Natural killer cell (primary cell): ENCODE measurements at regions not wholly inside any gene's neighbourhood (a gene's known extent, or its start where the extent isn't known, plus 50 kb on each side); places are given as distances from the start of the nearest gene placed in this dataset.

ENCODE experiments used
- ATAC-seq, 3 donors: fragments of 150-1000 bp in 2 of 3; fragments of 200-7000 bp in 1 of 3; cut with Tn5 transposase; 1 replicate in 1 of 3; 2 replicates in 2 of 3; pipeline ENCODE4 v1.10.0; 2021; ENCODE audit warnings: mild to moderate bottlenecking in 2 of 3, moderate library complexity in 2 of 3
- DNase-seq, 2 donors: peaks; one replicate each; pipeline versions ENCODE4 v3.0.0 to v3.0.0-alpha.2; 2013 to 2021; ENCODE audit warnings: mixed read lengths in 1 of 2
- H3K27ac ChIP-seq: one replicate; pipeline ENCODE4 v1.5.1; 2013; ENCODE audit warnings: mild to moderate bottlenecking, low read length
- H3K27me3 ChIP-seq: one replicate; pipeline ENCODE4 v1.6.1; 2013; ENCODE audit warnings: low read length; ENCODE audit not compliant: control insufficient read depth, insufficient read depth
- H3K36me3 ChIP-seq: one replicate; pipeline ENCODE4 v1.6.1; 2013; ENCODE audit warnings: low read length; ENCODE audit not compliant: control insufficient read depth, insufficient read depth
- H3K4me1 ChIP-seq: one replicate; pipeline ENCODE4 v1.6.1; 2013; ENCODE audit warnings: low read length; ENCODE audit not compliant: control insufficient read depth, insufficient read depth
- H3K4me3 ChIP-seq: one replicate; pipeline ENCODE4 v1.5.1; 2013; ENCODE audit warnings: low read length
- H3K9me3 ChIP-seq: one replicate; pipeline ENCODE4 v1.6.1; 2013; ENCODE audit warnings: low read length; ENCODE audit not compliant: control insufficient read depth, insufficient read depth
- H3K27ac Mint-ChIP-seq, 2 donors: one replicate each; pipeline ENCODE4 v1.8.0; 2022; ENCODE audit warnings: mild to moderate bottlenecking in 2 of 2, mixed read lengths in 2 of 2, moderate library complexity in 1 of 2
- H3K27me3 Mint-ChIP-seq, 2 donors: one replicate each; pipeline ENCODE4 v1.8.0; 2022; ENCODE audit warnings: low read depth in 2 of 2, mixed read lengths in 2 of 2
- H3K36me3 Mint-ChIP-seq: one replicate; pipeline ENCODE4 v1.8.0; 2022; ENCODE audit warnings: mixed read lengths
- H3K4me1 Mint-ChIP-seq, 2 donors: one replicate each; pipeline ENCODE4 v1.8.0; 2022; ENCODE audit warnings: mixed read lengths in 2 of 2
- H3K4me3 Mint-ChIP-seq: one replicate; pipeline ENCODE4 v1.8.0; 2022; ENCODE audit warnings: mild to moderate bottlenecking, moderate library complexity, mixed read lengths
- H3K9me3 Mint-ChIP-seq, 2 donors: one replicate each; pipeline ENCODE4 v1.8.0; 2022; ENCODE audit warnings: mixed read lengths in 2 of 2
- WGBS: methylation state at CpG from one replicate; pipeline ENCODE4 v1.1.7; 2013; ENCODE audit warnings: missing lambda C conversion rate; ENCODE audit not compliant: insufficient coverage; 5-methylcytosine and 5-hydroxymethylcytosine counted together
- intact Hi-C: fragments of 100-400 bp; cut with micrococcal nuclease; formaldehyde crosslinking; loops from one replicate; pipeline ENCODE4 v1.14.2; 2022
- TF ChIP-seq, protein P1 (sequence below): fragments of 200-600 bp; IDR thresholded peaks from one replicate; pipeline ENCODE4 v1.8.0; 2022; ENCODE audit warnings: antibody characterized with exemption

GRCh38 chr12:97299847-97300246 is 162.8 kb upstream of the RMST start:
- 90% methylated on average over 5 of the region's 5 CpGs for WGBS
- Mint-ChIP-seq H3K4me1 (no peaks in the 10 kb centered on the region), H3K27me3 (peaks cover 6 to 18% of the 10 kb centered on the region in 2 donors), H3K4me3 (no peak overlapping the region), H3K9me3 (no peaks in the 10 kb centered on the region), H3K36me3 (no peaks in the 10 kb centered on the region), H3K27ac (no peak overlapping the region)
- DNase-seq = no peak
- H3K36me3 ChIP-seq = no peaks in the 10 kb centered on the region
- peaks cover 3% of the 10 kb centered on the region for H3K9me3 ChIP-seq
- no peaks in the 10 kb centered on the region for H3K4me1 ChIP-seq
- intact Hi-C loops = no loop called here
- no peak for ATAC-seq
- H3K27me3 ChIP-seq = no peaks in the 10 kb centered on the region
- no peak overlapping the region for H3K4me3 ChIP-seq
- no peak overlapping the region for H3K27ac ChIP-seq
- TF ChIP-seq, protein P1, sequence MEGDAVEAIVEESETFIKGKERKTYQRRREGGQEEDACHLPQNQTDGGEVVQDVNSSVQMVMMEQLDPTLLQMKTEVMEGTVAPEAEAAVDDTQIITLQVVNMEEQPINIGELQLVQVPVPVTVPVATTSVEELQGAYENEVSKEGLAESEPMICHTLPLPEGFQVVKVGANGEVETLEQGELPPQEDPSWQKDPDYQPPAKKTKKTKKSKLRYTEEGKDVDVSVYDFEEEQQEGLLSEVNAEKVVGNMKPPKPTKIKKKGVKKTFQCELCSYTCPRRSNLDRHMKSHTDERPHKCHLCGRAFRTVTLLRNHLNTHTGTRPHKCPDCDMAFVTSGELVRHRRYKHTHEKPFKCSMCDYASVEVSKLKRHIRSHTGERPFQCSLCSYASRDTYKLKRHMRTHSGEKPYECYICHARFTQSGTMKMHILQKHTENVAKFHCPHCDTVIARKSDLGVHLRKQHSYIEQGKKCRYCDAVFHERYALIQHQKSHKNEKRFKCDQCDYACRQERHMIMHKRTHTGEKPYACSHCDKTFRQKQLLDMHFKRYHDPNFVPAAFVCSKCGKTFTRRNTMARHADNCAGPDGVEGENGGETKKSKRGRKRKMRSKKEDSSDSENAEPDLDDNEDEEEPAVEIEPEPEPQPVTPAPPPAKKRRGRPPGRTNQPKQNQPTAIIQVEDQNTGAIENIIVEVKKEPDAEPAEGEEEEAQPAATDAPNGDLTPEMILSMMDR = no peak

- H3K27ac Mint-ChIP-seq = no peak overlapping the region
- Histone ChIP-seq H3K4me3 (no peak overlapping the region), H3K36me3 (no peaks in the 10 kb centered on the region), H3K9me3 (no peaks in the 10 kb centered on the region), H3K27me3 (no peaks in the 10 kb centered on the region), H3K4me1 (no peaks in the 10 kb centered on the region), H3K27ac (no peak overlapping the region)
- H3K4me1 Mint-ChIP-seq = no peaks in the 10 kb centered on the region
- DNase-seq (no peak), ATAC-seq (no peak)
- intact Hi-C loops = no loop called here
- TF ChIP-seq, protein P1 = no peak
- WGBS = 91% methylated on average over 4 of the region's 5 CpGs
- H3K9me3 Mint-ChIP-seq = no peaks in the 10 kb centered on the region
- H3K36me3 Mint-ChIP-seq = no peaks in the 10 kb centered on the region
- H3K4me3 Mint-ChIP-seq = no peak overlapping the region
- peaks cover 6 to 18% of the 10 kb centered on the region in 2 donors for H3K27me3 Mint-ChIP-seq
Observed at GRCh38 chr12:97300431-97300830, 162.2 kb upstream of the RMST start.

GRCh38 chr12:97300891-97301290 is 161.7 kb upstream of the RMST start:
- H3K36me3 ChIP-seq = no peaks in the 10 kb centered on the region
- no peak overlapping the region for H3K27ac ChIP-seq
- WGBS = no CpG with 5 or more reads among the region's 1 CpG
- no peaks in the 10 kb centered on the region for H3K4me1 ChIP-seq
- no peak overlapping the region for H3K4me3 ChIP-seq
- Mint-ChIP-seq H3K36me3 (no peaks in the 10 kb centered on the region), H3K4me1 (no peaks in the 10 kb centered on the region), H3K9me3 (no peaks in the 10 kb centered on the region), H3K27me3 (peaks cover 6 to 18% of the 10 kb centered on the region in 2 donors), H3K27ac (no peak overlapping the region), H3K4me3 (no peak overlapping the region)
- H3K27me3 ChIP-seq = no peaks in the 10 kb centered on the region
- DNase-seq (no peak), ATAC-seq (no peak)
- intact Hi-C loops = no loop called here
- no peaks in the 10 kb centered on the region for H3K9me3 ChIP-seq
- TF ChIP-seq, protein P1 = no peak

GRCh38 chr12:97301576-97301975 is 161.0 kb upstream of the RMST start:
- Histone ChIP-seq H3K27ac (no peak overlapping the region), H3K27me3 (no peaks in the 10 kb centered on the region), H3K4me1 (no peaks in the 10 kb centered on the region), H3K4me3 (no peak overlapping the region), H3K36me3 (no peaks in the 10 kb centered on the region), H3K9me3 (no peaks in the 10 kb centered on the region)
- no peak overlapping the region for H3K4me3 Mint-ChIP-seq
- 83% methylated on average over 2 of the region's 3 CpGs for WGBS
- ATAC-seq (no peak), DNase-seq (no peak)
- intact Hi-C loops = no loop called here
- peaks cover 6 to 18% of the 10 kb centered on the region in 2 donors for H3K27me3 Mint-ChIP-seq
- no peak overlapping the region for H3K27ac Mint-ChIP-seq
- H3K9me3 Mint-ChIP-seq = no peaks in the 10 kb centered on the region
- no peaks in the 10 kb centered on the region for H3K4me1 Mint-ChIP-seq
- H3K36me3 Mint-ChIP-seq = no peaks in the 10 kb centered on the region
- TF ChIP-seq, protein P1 = no peak
